H1 (cell line): ENCODE measurements at regions not wholly inside any gene's neighbourhood (a gene's known extent, or its start where the extent isn't known, plus 50 kb on each side); places are given as distances from the start of the nearest gene placed in this dataset.

ENCODE experiments used
- CTCF ChIA-PET: fragments of 300-600 bp; sonication (Branson Sonifier 250); formaldehyde crosslinking; loops from one replicate; lab custom pipeline; 2021; ENCODE audit not compliant: partially characterized antibody; lab: Charles Lee
- POLR2A ChIA-PET: fragments of 300-600 bp; sonication (Branson Sonifier 250); formaldehyde crosslinking; loops from one replicate; lab custom pipeline; 2021; ENCODE audit warnings: inconsistent platforms; ENCODE audit not compliant: partially characterized antibody; lab: Charles Lee
- DNase-seq, 2 experiments: peaks; one replicate each; pipeline versions ENCODE4 v3.0.0 to v3.0.0-alpha.2; 2010 to 2022; ENCODE audit warnings: low spot score in 2 of 2, low read depth in 1 of 2, mixed read lengths in 1 of 2
- FAIRE-seq: peaks from 2 replicates; lab custom pipeline; 2011; peaks lifted over from hg19 to GRCh38; lab: Jason Lieb, UNC
- H2AFZ ChIP-seq: 2 replicates; pipeline ENCODE4 v1.8.1; 2012; ENCODE audit warnings: low read length, inconsistent platforms
- H2AK5ac ChIP-seq: 2 replicates; pipeline ENCODE4 v1.6.1; 2013; ENCODE audit warnings: low read depth, low read length
- H2BK120ac ChIP-seq: replicated peaks from 2 replicates; pipeline ENCODE3; 2013; ENCODE audit warnings: low read depth, low read length, inconsistent platforms
- H2BK12ac ChIP-seq: 2 replicates; pipeline ENCODE4 v1.6.1; 2013; ENCODE audit warnings: low read depth, low read length
- H2BK15ac ChIP-seq: 2 replicates; pipeline ENCODE4 v1.6.1; 2013; ENCODE audit warnings: low read length
- H2BK20ac ChIP-seq: 2 replicates; pipeline ENCODE4 v1.6.1; 2013; ENCODE audit warnings: low read length
- H2BK5ac ChIP-seq: 2 replicates; pipeline ENCODE4 v1.6.1; 2013; ENCODE audit warnings: low read depth, low read length
- H3K14ac ChIP-seq: 2 replicates; pipeline ENCODE4 v1.6.1; 2013; ENCODE audit warnings: inconsistent platforms; ENCODE audit not compliant: insufficient read length
- H3K18ac ChIP-seq: 2 replicates; pipeline ENCODE4 v1.6.1; 2013; ENCODE audit warnings: low read length; ENCODE audit errors: extremely low read depth
- H3K23ac ChIP-seq: 2 replicates; pipeline ENCODE4 v1.6.1; 2013; ENCODE audit warnings: inconsistent platforms; ENCODE audit not compliant: insufficient read length
- H3K23me2 ChIP-seq: 2 replicates; pipeline ENCODE4 v1.6.1; 2013; ENCODE audit warnings: low read depth, low read length
- H3K27ac ChIP-seq: 2 replicates; pipeline ENCODE4 v1.6.1; 2011; ENCODE audit warnings: low read depth, low read length, inconsistent platforms
- H3K27me3 ChIP-seq, 4 experiments: replicated peaks in 1 of 4; 1 replicate in 1 of 4; 2 replicates in 3 of 4; pipeline versions ENCODE4 v1.6.1 to v1.8.1; 2011 to 2013; ENCODE audit warnings: low read length in 3 of 4, mild to moderate bottlenecking in 3 of 4, inconsistent platforms in 2 of 4, mixed read lengths in 2 of 4, moderate library complexity in 1 of 4; ENCODE audit not compliant: control insufficient read depth in 3 of 4, insufficient read depth in 3 of 4; ENCODE audit errors: extremely low read depth in 1 of 4
- H3K36me3 ChIP-seq, 4 experiments: 2 replicates each; pipeline versions ENCODE4 v1.6.1 to v1.8.1; 2011 to 2013; ENCODE audit warnings: mild to moderate bottlenecking in 4 of 4, low read length in 3 of 4, moderate library complexity in 2 of 4, control low read depth in 1 of 4, inconsistent platforms in 1 of 4; ENCODE audit not compliant: insufficient read depth in 4 of 4, control insufficient read depth in 2 of 4
- H3K4ac ChIP-seq: replicated peaks from 2 replicates; pipeline ENCODE3; 2013; ENCODE audit warnings: low read length, low read depth, mixed read lengths, inconsistent platforms; ENCODE audit not compliant: insufficient read length
- H3K4me1 ChIP-seq, 4 experiments: replicated peaks in 1 of 4; 1 replicate in 1 of 4; 2 replicates in 3 of 4; pipeline versions ENCODE4 v1.6.1 to v1.8.1; 2011 to 2013; ENCODE audit warnings: low read length in 3 of 4, inconsistent platforms in 2 of 4, mixed read lengths in 1 of 4; ENCODE audit not compliant: insufficient read depth in 4 of 4, control insufficient read depth in 3 of 4
- H3K4me2 ChIP-seq, 2 experiments: 2 replicates each; pipeline versions ENCODE4 v1.6.1 to v1.8.1; 2011 to 2013; ENCODE audit warnings: low read depth in 2 of 2, low read length in 2 of 2, control low read depth in 1 of 2, inconsistent platforms in 1 of 2, mild to moderate bottlenecking in 1 of 2; ENCODE audit not compliant: insufficient read depth in 1 of 2
- H3K4me3 ChIP-seq, 4 experiments: fragments of 200-600, 300-600 bp in 1 of 4; sonication (generic), shearing (Covaris generic), sonication (Bioruptor Twin) in 1 of 4; 2 replicates each; pipeline versions ENCODE4 v1.5.1 to v1.8.1; 2011 to 2016; ENCODE audit warnings: low read length in 4 of 4, low read depth in 3 of 4, control low read depth in 2 of 4, inconsistent platforms in 2 of 4, mild to moderate bottlenecking in 2 of 4, mixed read lengths in 1 of 4, moderate library complexity in 1 of 4; ENCODE audit not compliant: insufficient read depth in 2 of 4; ENCODE audit errors: extremely low read depth in 1 of 4
- H3K56ac ChIP-seq: replicated peaks from 2 replicates; pipeline ENCODE3; 2013; ENCODE audit warnings: low read depth, mild to moderate bottlenecking, mixed read lengths, low read length, inconsistent platforms; ENCODE audit not compliant: insufficient read length
- H3K79me1 ChIP-seq: 2 replicates; pipeline ENCODE4 v1.6.1; 2013; ENCODE audit warnings: low read depth, low read length, control low read depth
- H3K79me2 ChIP-seq, 2 experiments: 2 replicates each; pipeline versions ENCODE4 v1.6.1 to v1.8.1; 2012 to 2013; ENCODE audit warnings: low read length in 2 of 2, mild to moderate bottlenecking in 2 of 2, inconsistent platforms in 1 of 2; ENCODE audit not compliant: insufficient read depth in 2 of 2, control insufficient read depth in 1 of 2
- H3K9ac ChIP-seq, 4 experiments: replicated peaks in 1 of 4; 1 replicate in 1 of 4; 2 replicates in 3 of 4; pipeline versions ENCODE4 v1.6.1 to v1.8.1; 2011 to 2013; ENCODE audit warnings: low read depth in 3 of 4, low read length in 3 of 4, control low read depth in 2 of 4, mild to moderate bottlenecking in 2 of 4, moderate library complexity in 2 of 4, inconsistent platforms in 1 of 4; ENCODE audit errors: extremely low read depth in 1 of 4
- H3K9me3 ChIP-seq, 2 experiments: 2 replicates each; pipeline versions ENCODE4 v1.6.1 to v1.8.1; 2012 to 2013; ENCODE audit warnings: mild to moderate bottlenecking in 2 of 2, moderate library complexity in 2 of 2, control low read depth in 1 of 2, inconsistent platforms in 1 of 2, low read depth in 1 of 2, low read length in 1 of 2, mixed read lengths in 1 of 2; ENCODE audit not compliant: insufficient read depth in 2 of 2
- H4K20me1 ChIP-seq, 2 experiments: replicated peaks in 1 of 2; 2 replicates each; pipeline versions ENCODE3 to v1.8.1; 2011 to 2013; ENCODE audit warnings: inconsistent platforms in 2 of 2, low read length in 2 of 2, mild to moderate bottlenecking in 1 of 2; ENCODE audit not compliant: insufficient read depth in 2 of 2, control insufficient read depth in 1 of 2
- H4K5ac ChIP-seq: 2 replicates; pipeline ENCODE4 v1.6.1; 2013; ENCODE audit warnings: low read length, low read depth, mixed read lengths, inconsistent platforms; ENCODE audit not compliant: insufficient read length
- H4K8ac ChIP-seq: 2 replicates; pipeline ENCODE4 v1.8.0; 2013; ENCODE audit warnings: mild to moderate bottlenecking, moderate library complexity, low read length, inconsistent platforms; ENCODE audit not compliant: insufficient read depth; ENCODE audit errors: extremely low read depth
- H4K91ac ChIP-seq: replicated peaks from 2 replicates; pipeline ENCODE3; 2013; ENCODE audit warnings: low read length, mixed read lengths, inconsistent platforms; ENCODE audit not compliant: insufficient read length
- SRF ChIP-seq: IDR thresholded peaks from 2 replicates; pipeline ENCODE4 v1.6.1; 2011; ENCODE audit warnings: mild to moderate bottlenecking, low read depth, low read length, moderate library complexity
- TEAD4 ChIP-seq: IDR thresholded peaks from 2 replicates; pipeline ENCODE4 v1.6.1; 2012; ENCODE audit warnings: low read depth, low read length, inconsistent platforms, mixed read lengths

GRCh38 chr12:81888106-81888740 is 129.1 kb upstream of the PPFIA2 start:
- H2BK5ac ChIP-seq: no peak overlapping the region
- H3K4me1 ChIP-seq: peaks cover 0 to 4% (median 0%) of the 10 kb centered on the region in 4 experiments; a peak in 1 of 7 replicates
- H2BK120ac ChIP-seq: no peak overlapping the region
- H2AFZ ChIP-seq: no peak overlapping the region
- no peak overlapping the region for H4K5ac ChIP-seq
- no peak overlapping the region for H3K4me2 ChIP-seq
- ChIA-PET POLR2A (no interaction called here), CTCF (interaction anchor here (0.6 kb wide), 1 partner anchor 129 kb away, joined by 3 read pairs; the partner anchor contains the start of gene PPFIA2)
- DNase-seq (no peak), FAIRE-seq (no peak)
- H4K91ac ChIP-seq: no peak overlapping the region
- no peak overlapping the region for H3K14ac ChIP-seq
- no peak overlapping the region for H3K27ac ChIP-seq
- no peaks in the 10 kb centered on the region for H3K79me1 ChIP-seq
- no peaks in the 10 kb centered on the region for H3K79me2 ChIP-seq
- no peak overlapping the region for H2AK5ac ChIP-seq
- H3K23me2 ChIP-seq: no peaks in the 10 kb centered on the region
- no peak overlapping the region for H3K9ac ChIP-seq
- no peaks in the 10 kb centered on the region for H3K36me3 ChIP-seq
- H3K23ac ChIP-seq: no peak overlapping the region
- no peak overlapping the region for H4K8ac ChIP-seq
- no peak overlapping the region for H3K56ac ChIP-seq
- H3K4ac ChIP-seq: no peak overlapping the region
- H3K27me3 ChIP-seq: no peaks in the 10 kb centered on the region
- H2BK12ac ChIP-seq: no peak overlapping the region
- no peaks in the 10 kb centered on the region for H4K20me1 ChIP-seq
- H3K4me3 ChIP-seq: no peak overlapping the region
- peak; percentile 75 for TF ChIP-seq TEAD4
- no peak for TF ChIP-seq SRF
- TF ChIP-seq, all 59 proteins: peak for 1
- no peak overlapping the region for H2BK20ac ChIP-seq
- no peak overlapping the region for H3K18ac ChIP-seq
- H3K9me3 ChIP-seq: no peaks in the 10 kb centered on the region; a peak in 1 of 4 replicates
- no peak overlapping the region for H2BK15ac ChIP-seq
